Fibroblast of skin of left quadriceps (primary cell): ENCODE measurements at regions not wholly inside any gene's neighbourhood (a gene's known extent, or its start where the extent isn't known, plus 50 kb on each side); places are given as distances from the start of the nearest gene placed in this dataset.
A peak's percentile ranks its signal among the peaks of the same experiment; 100 is the strongest.

Experiments used
- DNase-seq, 2 experiments: peaks; one replicate each; pipeline ENCODE4 v3.0.0-alpha.2; 2013; ENCODE audit warnings: low read depth in 2 of 2

GRCh38 chr2:11920993-11921583, 174.7 kb downstream of the LPIN1 start:
- no peak for DNase-seq

- no peak for DNase-seq
These were observed 175.9 kb downstream of the LPIN1 start for GRCh38 chr2:11922294-11922693.

- DNase-seq, result no peak
These were observed 177.5 kb downstream of the LPIN1 start for GRCh38 chr2:11923935-11924334.

DNA sequence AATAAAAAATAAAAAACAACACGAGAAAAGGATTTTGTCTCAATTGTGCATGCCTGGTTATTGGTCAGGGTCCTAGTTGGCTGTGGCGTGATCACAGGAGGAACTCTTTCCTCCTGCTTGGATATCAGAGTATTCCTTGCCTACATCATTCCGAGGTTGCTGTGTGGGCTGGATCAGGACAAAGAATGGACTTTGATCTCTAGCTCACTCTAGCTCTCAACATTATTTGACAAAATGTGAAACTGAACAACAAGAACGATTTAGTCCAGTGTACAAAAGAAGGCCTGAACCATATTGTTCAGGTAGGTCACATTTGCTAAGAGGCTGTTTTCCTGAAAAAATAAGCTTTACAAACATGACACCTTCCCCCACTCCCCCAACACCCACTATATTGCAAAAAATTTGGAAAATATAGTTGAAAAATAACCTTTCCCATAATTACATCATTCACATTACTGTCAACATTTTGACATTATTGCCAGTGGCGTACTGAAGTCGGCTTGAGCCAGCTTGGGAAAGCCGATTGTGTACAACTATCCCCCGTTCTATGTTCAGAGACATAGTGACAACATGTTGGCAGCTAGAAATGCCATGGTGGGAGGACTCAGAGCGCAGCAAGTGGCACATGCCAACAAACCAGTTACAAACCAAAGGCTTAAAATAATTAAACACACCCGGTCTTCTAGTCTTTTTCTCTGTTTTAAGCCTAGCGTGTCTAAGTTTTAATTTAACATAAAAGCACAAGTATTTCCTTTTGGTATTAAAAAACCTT, 179.0 kb downstream of the LPIN1 start:
- DNase-seq, result no peak

- no peak for DNase-seq
These were observed 183.9 kb downstream of the LPIN1 start for GRCh38 chr2:11930211-11930761.

- DNase-seq, result no peak
These were observed 185.6 kb downstream of the LPIN1 start for GRCh38 chr2:11932048-11932512.

DNA sequence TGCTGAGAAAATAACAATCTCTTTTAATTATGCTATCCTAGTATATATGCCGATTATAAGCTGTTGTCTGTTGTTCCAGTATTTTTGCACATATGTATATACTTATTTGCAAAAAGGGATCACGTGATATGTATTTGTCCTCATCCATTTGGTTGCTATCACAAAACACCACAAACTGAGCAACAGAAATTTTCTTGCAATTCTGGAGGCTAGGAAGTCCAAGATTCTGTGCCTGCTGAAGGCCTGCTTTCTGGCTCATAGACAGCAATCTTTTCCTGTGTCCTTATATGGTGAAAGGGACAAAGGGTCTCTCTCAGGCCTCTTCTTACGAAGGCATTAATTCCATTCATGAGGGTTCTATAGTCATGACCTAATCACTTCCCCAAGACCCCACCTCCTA, 186.5 kb downstream of the LPIN1 start:
- DNase-seq, result no peak

DNA sequence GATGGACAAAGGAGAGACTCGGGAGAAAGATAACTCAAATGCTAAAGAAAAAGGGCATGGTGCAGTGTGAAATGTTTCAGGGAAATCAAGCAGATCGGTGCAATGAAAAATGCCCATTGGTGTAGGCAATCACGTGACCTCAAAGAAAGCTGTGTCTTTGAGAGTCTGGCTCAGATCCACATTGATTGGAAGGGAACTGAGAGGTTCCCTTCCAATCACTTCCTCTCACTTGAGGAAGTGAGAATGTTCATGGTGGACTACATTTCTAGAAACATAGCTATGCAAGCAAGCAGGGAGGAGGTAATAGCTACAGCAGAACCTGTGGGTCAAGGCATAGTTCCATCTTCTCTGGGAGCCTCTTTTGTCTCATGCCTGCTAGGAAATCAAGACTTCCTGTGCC, 187.4 kb downstream of the LPIN1 start:
- DNase-seq, result no peak

GRCh38 chr2:11936761-11937160, 190.3 kb downstream of the LPIN1 start:
- no peak for DNase-seq

DNA sequence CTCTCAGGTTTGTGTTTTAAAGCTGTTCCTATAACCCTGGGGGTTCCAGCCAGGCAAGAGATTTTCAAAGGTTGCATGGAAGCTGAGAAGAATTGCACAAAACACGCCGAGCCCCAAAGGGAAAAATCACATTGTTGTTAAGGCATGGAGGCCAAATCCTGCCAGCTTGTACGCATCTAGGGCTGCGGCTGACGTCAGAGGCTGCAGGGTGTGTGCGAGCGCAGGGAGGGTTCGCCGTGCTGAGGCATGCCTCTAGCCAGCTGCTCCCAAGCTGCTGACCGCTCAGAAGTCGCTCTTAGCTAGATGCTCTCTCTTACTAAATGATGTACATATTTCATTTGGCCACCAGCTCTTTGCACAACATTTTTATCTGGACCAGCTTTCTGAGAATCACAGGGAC, 191.8 kb downstream of the LPIN1 start:
- peak in 1 of 2 experiments; percentile 4 for DNase-seq

- DNase-seq, result no peak
These were observed 193.1 kb downstream of the LPIN1 start for GRCh38 chr2:11939523-11939922.

DNA sequence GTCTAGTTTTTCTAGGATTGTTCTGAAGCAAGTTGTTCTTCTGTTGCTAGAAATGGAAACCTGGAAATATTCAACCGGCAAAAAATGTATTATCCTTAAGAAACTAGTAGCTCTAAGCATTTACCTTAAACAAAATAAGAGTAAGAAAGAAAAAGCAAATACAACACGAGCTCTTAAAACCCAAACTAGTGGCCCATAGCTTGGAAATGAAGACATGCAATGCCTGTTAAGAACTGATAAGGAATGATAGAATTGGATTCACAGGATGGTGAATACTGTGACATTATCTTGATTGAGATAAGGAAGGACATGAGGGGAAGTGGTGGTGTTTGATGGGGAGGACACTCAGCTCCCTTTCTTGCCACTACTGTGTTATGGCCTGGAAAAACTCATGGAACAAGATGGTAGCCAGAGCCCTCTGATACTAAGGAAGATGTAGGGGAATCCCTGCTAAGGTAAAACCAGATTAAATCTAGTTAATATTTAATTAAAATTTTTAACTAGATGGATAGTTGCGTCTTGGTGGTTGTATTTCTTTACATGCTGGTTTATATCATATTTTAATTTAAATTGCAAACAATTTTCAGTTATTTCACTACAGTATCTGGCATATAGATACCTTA, 193.8 kb downstream of the LPIN1 start:
- no peak for DNase-seq

DNA sequence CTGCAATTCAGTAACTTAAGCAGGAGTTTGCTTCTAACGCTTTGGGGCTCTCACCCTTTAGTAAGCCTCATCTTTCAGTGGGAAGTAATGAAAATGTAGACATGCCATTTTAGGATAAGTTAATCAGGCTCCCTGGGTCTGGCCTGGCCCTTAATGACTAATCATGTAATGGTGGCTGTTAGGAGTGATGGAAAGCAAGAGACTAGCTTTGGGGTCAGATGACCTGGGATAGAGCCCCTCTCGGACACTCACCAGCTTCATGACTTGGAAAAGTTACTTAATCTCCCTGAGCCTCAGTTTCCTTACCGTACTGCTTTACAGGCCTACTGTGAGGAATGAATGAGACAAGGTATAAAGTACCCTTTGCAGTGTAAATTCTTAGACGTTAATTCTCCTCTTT, 194.4 kb downstream of the LPIN1 start:
- DNase-seq, result no peak

GRCh38 chr2:11941201-11942177, 195.1 kb downstream of the LPIN1 start:
- no peak for DNase-seq

DNA sequence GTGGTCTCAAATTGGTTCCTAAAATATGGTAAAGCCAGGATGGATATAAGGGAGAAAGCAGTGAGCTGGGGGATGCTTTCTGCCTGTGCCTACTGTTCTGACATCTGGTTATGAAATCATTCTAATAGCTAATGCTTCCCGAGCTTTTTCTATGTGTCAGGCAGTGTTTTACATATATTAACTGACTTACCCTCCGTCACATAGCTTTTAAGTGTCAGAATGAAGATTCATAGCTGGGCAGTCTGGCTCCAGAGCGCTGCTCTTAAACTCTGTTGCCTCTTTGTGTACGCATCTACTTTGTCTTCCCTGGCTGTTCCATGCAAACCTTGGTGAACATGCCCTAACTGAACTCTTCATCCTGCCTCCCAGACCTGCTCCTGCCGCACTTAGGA, 195.7 kb downstream of the LPIN1 start:
- no peak for DNase-seq

- no peak for DNase-seq
These were observed 197.9 kb downstream of the LPIN1 start for GRCh38 chr2:11944311-11944710.

DNA sequence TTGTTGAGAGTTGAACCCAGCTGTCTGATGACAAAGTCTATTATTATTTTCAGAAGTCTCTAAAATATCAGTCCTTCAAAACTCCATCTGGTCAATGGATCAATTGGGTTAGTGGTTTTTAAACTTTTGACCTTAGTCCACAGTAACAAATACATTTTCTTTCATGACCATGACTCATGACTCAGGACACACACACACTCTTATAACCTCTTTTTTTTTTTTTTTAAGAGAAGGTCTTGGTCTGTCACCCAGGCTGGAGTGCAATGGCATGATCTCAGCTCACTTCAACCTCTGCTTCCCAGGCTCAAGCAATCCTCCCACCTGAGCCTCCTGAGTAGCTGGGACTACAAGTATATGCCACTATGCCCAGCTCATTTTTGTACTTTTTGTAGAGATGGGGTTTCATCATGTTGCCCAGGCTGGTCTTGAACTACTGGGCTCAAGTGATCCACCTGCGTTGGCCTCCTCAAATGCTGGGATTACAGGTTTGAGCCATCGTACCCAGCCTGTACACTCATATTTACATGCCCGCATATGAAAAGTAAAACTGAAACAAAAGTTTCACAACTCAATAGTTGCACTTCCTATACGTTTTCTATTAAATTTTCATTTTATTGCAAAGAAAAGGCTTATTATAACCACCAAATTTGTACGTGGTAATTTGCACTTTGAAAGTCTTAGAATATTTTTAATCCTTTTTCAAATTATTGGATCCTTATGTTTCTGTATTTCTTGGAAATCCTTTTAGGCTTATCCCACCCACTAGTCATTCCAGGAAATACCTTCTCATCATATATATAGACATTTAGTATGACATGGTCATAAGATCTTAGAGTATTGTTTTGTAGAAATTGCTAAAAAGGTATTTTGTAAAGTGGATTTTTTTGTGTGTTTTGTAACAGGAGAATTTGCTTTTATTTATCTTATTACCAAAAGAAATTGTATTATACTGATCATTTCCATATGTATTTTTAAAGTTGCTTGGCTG, 199.0 kb downstream of the LPIN1 start:
- no peak for DNase-seq

GRCh38 chr2:11947956-11948355, 201.5 kb downstream of the LPIN1 start:
- DNase-seq, result no peak

DNA sequence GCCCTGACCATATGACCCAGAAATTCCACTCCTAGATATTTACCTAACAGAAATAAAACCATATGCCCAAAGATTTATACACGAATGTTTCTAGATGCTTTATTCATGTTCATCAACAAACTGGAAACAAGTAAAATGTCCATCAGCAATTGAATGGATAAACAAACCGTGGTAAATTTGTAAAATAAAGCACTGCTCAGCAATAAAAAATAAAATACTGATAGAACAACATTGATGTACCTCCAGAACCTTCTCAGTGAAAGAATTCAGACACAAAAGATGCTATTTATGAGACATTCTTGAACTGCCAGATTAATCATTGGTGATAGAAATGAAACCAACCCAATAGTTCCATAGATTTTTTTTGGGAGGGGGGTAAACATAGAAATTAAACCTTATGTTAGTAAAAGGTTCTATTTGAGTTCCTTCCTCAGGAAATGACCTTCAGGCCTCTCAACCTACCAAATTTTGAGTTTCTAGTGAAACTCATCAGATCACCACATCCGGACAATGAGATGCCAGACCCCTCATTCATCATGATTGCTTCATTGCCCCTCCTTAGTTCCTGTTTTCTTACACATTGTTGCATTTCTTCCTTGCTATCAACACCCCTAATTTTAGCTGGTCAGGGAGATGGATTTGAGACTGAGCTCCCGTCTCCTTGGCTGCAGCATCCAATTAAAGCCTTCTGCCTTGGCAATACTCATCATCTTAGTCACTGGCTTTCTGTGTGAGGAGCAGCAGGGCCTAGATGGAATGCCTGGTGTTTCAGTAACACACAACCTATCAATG, 203.5 kb downstream of the LPIN1 start:
- no peak for DNase-seq

- no peak for DNase-seq
These were observed 204.5 kb downstream of the LPIN1 start for GRCh38 chr2:11950896-11951295.
